ENCODE measurements at regions not wholly inside any gene's neighbourhood (a gene's known extent, or its start where the extent isn't known, plus 50 kb on each side); places are given as distances from the start of the nearest gene placed in this dataset.
"Not testable (repeated sequence)": the region's sequence is repeated elsewhere in the genome, so short reads cannot be mapped to it uniquely, and the experiment has no call there.

DNA sequence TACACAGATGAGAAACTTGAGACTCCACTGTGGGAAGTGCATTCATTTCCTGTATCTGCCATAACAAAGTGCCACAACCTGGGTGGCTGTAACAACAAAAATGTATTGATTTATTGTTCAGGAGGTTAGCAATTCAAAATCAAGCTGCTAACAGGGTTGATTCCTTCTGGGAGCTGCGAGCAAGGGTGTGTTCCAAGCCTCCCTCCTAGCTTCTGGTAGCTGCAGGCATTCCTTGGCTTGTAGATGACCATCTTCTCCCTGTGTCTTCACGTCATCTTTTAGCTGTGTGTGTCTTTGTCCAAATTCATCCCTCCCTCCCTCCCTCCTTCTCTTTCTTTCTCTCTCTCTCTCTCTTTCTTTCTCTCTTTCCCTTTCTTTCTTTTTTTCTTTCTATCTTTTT, 258.1 kb downstream of the MSX2 start:
- Mint-ChIP-seq H3K9me3 (no peaks in the 10 kb centered on the region), H3K27me3 (ENCODE audit: low read depth) (no peaks in the 10 kb centered on the region), H3K4me1 (ENCODE audit: low read depth) (no peaks in the 10 kb centered on the region), H3K27ac (no peak overlapping the region), H3K4me3 (no peak overlapping the region), H3K36me3 (ENCODE audit: low read depth) (no peaks in the 10 kb centered on the region)
- no peak for DNase-seq (ENCODE audit: low spot score)

- Mint-ChIP-seq H3K4me1 (ENCODE audit: low read depth) (no peaks in the 10 kb centered on the region), H3K9me3 (no peaks in the 10 kb centered on the region), H3K4me3 (no peak overlapping the region), H3K36me3 (ENCODE audit: low read depth) (no peaks in the 10 kb centered on the region), H3K27me3 (ENCODE audit: low read depth) (no peaks in the 10 kb centered on the region), H3K27ac (no peak overlapping the region)
- DNase-seq (ENCODE audit: low spot score) = no peak
Observed at GRCh38 chr5:174981416-174981815, 257.0 kb downstream of the MSX2 start.

DNA sequence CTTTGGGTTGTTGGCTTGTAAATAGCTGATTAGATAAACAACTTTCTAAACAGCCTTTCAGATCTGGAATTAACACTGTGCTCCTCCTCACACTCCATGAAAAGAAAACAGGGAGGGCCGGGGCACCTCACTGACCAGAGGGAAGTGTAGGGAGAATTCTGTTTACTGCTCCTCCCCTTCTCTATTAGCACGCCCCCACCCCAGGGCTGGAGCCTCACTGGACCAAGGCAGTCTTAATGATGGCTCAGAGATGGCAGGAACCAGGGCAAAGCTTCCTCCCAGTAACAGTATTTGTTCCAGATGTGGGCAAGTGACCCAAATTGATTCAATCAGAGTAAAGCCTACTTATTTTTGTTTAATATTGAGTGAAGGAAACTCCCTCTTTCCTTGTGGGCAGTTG, 256.6 kb downstream of the MSX2 start:
- no peak for DNase-seq (ENCODE audit: low spot score)
- H3K27ac Mint-ChIP-seq = no peak overlapping the region
- no peak overlapping the region for H3K4me3 Mint-ChIP-seq
- no peaks in the 10 kb centered on the region for H3K36me3 Mint-ChIP-seq (ENCODE audit: low read depth)
- H3K27me3 Mint-ChIP-seq (ENCODE audit: low read depth) = no peaks in the 10 kb centered on the region
- no peaks in the 10 kb centered on the region for H3K9me3 Mint-ChIP-seq
- no peaks in the 10 kb centered on the region for H3K4me1 Mint-ChIP-seq (ENCODE audit: low read depth)

DNA sequence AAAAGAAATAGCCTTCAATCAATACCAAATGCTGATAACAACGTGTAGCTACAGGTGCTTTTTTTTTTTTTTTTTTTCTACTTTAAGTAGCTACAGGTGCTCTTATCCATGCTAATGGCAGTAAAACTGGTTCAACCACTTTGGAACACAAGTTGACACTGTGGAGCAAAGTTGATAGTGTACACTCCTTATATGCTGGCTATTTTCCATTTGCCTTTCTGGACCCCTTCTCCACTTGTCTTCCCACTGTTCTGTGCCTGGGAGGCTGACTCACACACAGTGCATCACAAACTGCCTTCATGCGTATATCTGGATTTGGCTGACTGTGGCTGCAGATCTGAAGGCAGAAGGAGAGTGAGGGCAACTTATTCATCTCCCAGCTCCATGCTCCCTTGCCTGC, 247.9 kb downstream of the MSX2 start:
- peaks cover 7% of the 10 kb centered on the region for H3K9me3 Mint-ChIP-seq
- DNase-seq (ENCODE audit: low spot score) = no peak
- H3K36me3 Mint-ChIP-seq (ENCODE audit: low read depth) = no peaks in the 10 kb centered on the region
- H3K27ac Mint-ChIP-seq = no peak overlapping the region
- no peaks in the 10 kb centered on the region for H3K27me3 Mint-ChIP-seq (ENCODE audit: low read depth)
- H3K4me1 Mint-ChIP-seq (ENCODE audit: low read depth) = no peaks in the 10 kb centered on the region
- no peak overlapping the region for H3K4me3 Mint-ChIP-seq

DNA sequence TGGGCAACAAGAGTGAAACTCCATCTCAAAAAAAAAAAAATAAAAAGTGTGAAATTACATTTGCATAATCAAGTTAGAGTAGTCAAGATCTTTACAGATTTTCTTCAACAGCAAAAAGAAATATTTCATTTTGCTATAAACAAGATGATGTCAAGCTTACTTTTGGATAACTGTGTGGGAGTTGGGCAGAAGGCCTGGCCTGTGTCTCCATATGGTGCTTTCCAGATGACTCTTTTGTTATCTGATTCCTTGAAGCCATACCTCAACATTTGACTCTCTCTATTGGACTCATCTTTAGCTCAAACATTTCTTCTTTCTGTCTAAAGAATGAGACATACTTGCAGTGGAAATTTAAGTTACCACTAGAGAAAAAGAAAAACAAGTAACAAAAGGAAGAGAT, 246.8 kb downstream of the MSX2 start:
- no peaks in the 10 kb centered on the region for H3K27me3 Mint-ChIP-seq (ENCODE audit: low read depth)
- no peak for DNase-seq (ENCODE audit: low spot score)
- no peaks in the 10 kb centered on the region for H3K36me3 Mint-ChIP-seq (ENCODE audit: low read depth)
- no peak overlapping the region for H3K4me3 Mint-ChIP-seq
- no peaks in the 10 kb centered on the region for H3K4me1 Mint-ChIP-seq (ENCODE audit: low read depth)
- H3K27ac Mint-ChIP-seq = no peak overlapping the region
- H3K9me3 Mint-ChIP-seq = peaks cover 16% of the 10 kb centered on the region

GRCh38 chr5:174970502-174970901, 246.1 kb downstream of the MSX2 start:
- Mint-ChIP-seq H3K9me3 (peaks cover 18% of the 10 kb centered on the region), H3K27ac (no peak overlapping the region), H3K27me3 (ENCODE audit: low read depth) (no peaks in the 10 kb centered on the region), H3K4me1 (ENCODE audit: low read depth) (no peaks in the 10 kb centered on the region), H3K4me3 (no peak overlapping the region), H3K36me3 (ENCODE audit: low read depth) (no peaks in the 10 kb centered on the region)
- DNase-seq (ENCODE audit: low spot score) = no peak

- H3K9me3 Mint-ChIP-seq = no peaks in the 10 kb centered on the region
- H3K4me1 Mint-ChIP-seq (ENCODE audit: low read depth) = no peaks in the 10 kb centered on the region
- no peaks in the 10 kb centered on the region for H3K36me3 Mint-ChIP-seq (ENCODE audit: low read depth)
Observed at GRCh38 chr5:174953871-174954270, 229.5 kb downstream of the MSX2 start.

GRCh38 chr5:174951151-174951780, 226.9 kb downstream of the MSX2 start:
- H3K27me3 Mint-ChIP-seq (ENCODE audit: low read depth) = no peaks in the 10 kb centered on the region

More at GRCh38 chr5:174953871-174954270, 229.5 kb downstream of the MSX2 start:
- no peak overlapping the region for H3K27ac Mint-ChIP-seq
- H3K4me3 Mint-ChIP-seq = no peak overlapping the region
- DNase-seq (ENCODE audit: low spot score) = no peak
- H3K27me3 Mint-ChIP-seq (ENCODE audit: low read depth) = no peaks in the 10 kb centered on the region

GRCh38 chr5:174947548-174947947, 223.2 kb downstream of the MSX2 start:
- Mint-ChIP-seq H3K27me3 (ENCODE audit: low read depth) (peaks cover 4% of the 10 kb centered on the region), H3K36me3 (ENCODE audit: low read depth) (no peaks in the 10 kb centered on the region), H3K27ac (no peak overlapping the region), H3K4me1 (ENCODE audit: low read depth) (no peaks in the 10 kb centered on the region), H3K4me3 (no peak overlapping the region), H3K9me3 (no peaks in the 10 kb centered on the region)
- DNase-seq (ENCODE audit: low spot score) = no peak

More at GRCh38 chr5:174951151-174951780, 226.9 kb downstream of the MSX2 start:
- Mint-ChIP-seq H3K9me3 (no peaks in the 10 kb centered on the region), H3K4me3 (no peak overlapping the region), H3K36me3 (ENCODE audit: low read depth) (no peaks in the 10 kb centered on the region), H3K27ac (no peak overlapping the region), H3K4me1 (ENCODE audit: low read depth) (no peaks in the 10 kb centered on the region)
- DNase-seq (ENCODE audit: low spot score) = peak; percentile 33

- no peaks in the 10 kb centered on the region for H3K9me3 Mint-ChIP-seq
- no peak for DNase-seq (ENCODE audit: low spot score)
- no peak overlapping the region for H3K4me3 Mint-ChIP-seq
- peaks cover 4% of the 10 kb centered on the region for H3K27me3 Mint-ChIP-seq (ENCODE audit: low read depth)
- no peaks in the 10 kb centered on the region for H3K4me1 Mint-ChIP-seq (ENCODE audit: low read depth)
- no peaks in the 10 kb centered on the region for H3K36me3 Mint-ChIP-seq (ENCODE audit: low read depth)
- no peak overlapping the region for H3K27ac Mint-ChIP-seq
Observed at GRCh38 chr5:174945853-174946252, 221.5 kb downstream of the MSX2 start.

- Mint-ChIP-seq H3K36me3 (ENCODE audit: low read depth) (no peaks in the 10 kb centered on the region), H3K27ac (no peak overlapping the region), H3K4me1 (ENCODE audit: low read depth) (no peaks in the 10 kb centered on the region), H3K9me3 (no peaks in the 10 kb centered on the region), H3K4me3 (no peak overlapping the region), H3K27me3 (ENCODE audit: low read depth) (peaks cover 4% of the 10 kb centered on the region)
- DNase-seq (ENCODE audit: low spot score) = no peak
Observed at GRCh38 chr5:174943785-174944184, 219.4 kb downstream of the MSX2 start.

DNA sequence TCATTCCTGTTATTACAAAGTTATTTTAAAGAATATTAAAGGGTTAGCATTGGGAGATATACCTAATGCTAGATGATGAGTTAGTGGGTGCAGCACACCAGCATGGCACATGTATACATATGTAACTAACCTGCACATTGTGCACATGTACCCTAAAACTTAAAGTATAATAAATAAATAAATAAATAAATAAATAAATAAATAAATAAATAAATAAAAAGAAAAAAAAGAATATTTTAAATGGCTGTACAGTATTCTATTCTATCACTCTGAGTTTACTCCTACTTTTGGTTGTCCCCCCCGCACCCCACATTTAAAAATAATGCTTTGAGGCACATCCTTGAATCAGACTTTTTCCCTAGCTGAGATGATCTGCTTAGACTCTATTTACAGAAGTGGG, 218.6 kb downstream of the MSX2 start:
- not testable (repeated sequence) for DNase-seq (ENCODE audit: low spot score); H3K9me3 Mint-ChIP-seq; H3K4me3 Mint-ChIP-seq; H3K27me3 Mint-ChIP-seq (ENCODE audit: low read depth); H3K4me1 Mint-ChIP-seq (ENCODE audit: low read depth); H3K27ac Mint-ChIP-seq; H3K36me3 Mint-ChIP-seq (ENCODE audit: low read depth)

GRCh38 chr5:174937201-174938123, 213.1 kb downstream of the MSX2 start:
- H3K27me3 Mint-ChIP-seq (ENCODE audit: low read depth) = no peaks in the 10 kb centered on the region
- H3K4me3 Mint-ChIP-seq = no peak overlapping the region
- no peaks in the 10 kb centered on the region for H3K4me1 Mint-ChIP-seq (ENCODE audit: low read depth)
- H3K9me3 Mint-ChIP-seq = no peaks in the 10 kb centered on the region
- no peaks in the 10 kb centered on the region for H3K36me3 Mint-ChIP-seq (ENCODE audit: low read depth)
- H3K27ac Mint-ChIP-seq = no peak overlapping the region
- no peak for DNase-seq (ENCODE audit: low spot score)

DNA sequence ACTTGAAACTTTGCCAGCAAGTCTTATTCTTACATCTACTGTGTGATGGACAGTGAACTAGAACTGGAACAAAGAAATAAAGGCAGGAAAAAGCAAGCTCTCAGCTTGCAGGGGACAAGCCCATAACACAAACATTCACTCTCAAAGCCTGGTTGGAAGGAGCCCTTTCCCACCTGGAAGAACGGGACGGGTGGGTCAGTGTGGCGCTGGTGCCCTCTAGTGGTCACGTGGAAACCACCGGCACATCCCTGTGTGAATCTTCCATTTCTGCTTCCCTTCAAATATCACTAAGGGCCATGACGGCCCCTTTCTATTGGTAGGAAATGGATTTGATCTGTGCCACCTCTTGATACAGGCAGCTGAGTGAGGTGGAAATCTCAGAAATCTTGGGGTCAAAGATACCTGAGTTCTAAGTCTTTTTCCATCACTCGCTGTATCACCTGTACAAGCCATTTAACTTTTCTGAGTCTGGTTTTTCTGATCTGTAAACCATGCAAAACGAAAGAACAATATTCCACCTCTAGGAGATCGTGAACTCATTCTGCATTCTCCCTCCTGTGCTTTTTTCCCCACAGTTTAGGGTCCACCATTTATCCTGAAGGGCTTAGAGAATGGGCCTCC, 211.6 kb downstream of the MSX2 start:
- Mint-ChIP-seq H3K36me3 (ENCODE audit: low read depth) (no peaks in the 10 kb centered on the region), H3K4me1 (ENCODE audit: low read depth) (no peaks in the 10 kb centered on the region), H3K9me3 (no peaks in the 10 kb centered on the region), H3K27me3 (ENCODE audit: low read depth) (no peaks in the 10 kb centered on the region), H3K4me3 (no peak overlapping the region), H3K27ac (no peak overlapping the region)
- DNase-seq (ENCODE audit: low spot score) = no peak

Measured in T-helper 2 cell treated with Interferon-gamma antibody and Interleukin-4, amounts not matched to agents 5 μg/mL and 100 μg/mL, for 36 hours (primary cell).